ENCODE measurements at regions not wholly inside any gene's neighbourhood (a gene's known extent, or its start where the extent isn't known, plus 50 kb on each side); places are given as distances from the start of the nearest gene placed in this dataset.

GRCh38 chr3:56867671-56868070 lies 65.9 kb upstream of the ARHGEF3 start:
- Histone ChIP-seq H3K4me2 (replicated peaks; ENCODE audit: extremely low read depth, low read length, poor library complexity, severe bottlenecking) (no peak overlapping the region), H3K4me1 (ENCODE audit: control insufficient read depth in 1 of 2, insufficient read depth in 2 of 2, low read length in 2 of 2) (no peaks in the 10 kb centered on the region), H3K27ac (ENCODE audit: low read depth in 1 of 2, low read length in 2 of 2) (no peak overlapping the region), H3K36me3 (replicated peaks in 1 of 2; ENCODE audit: control insufficient read depth in 1 of 2, insufficient read depth in 2 of 2, low read length in 2 of 2) (no peaks in the 10 kb centered on the region), H3K4me3 (replicated peaks in 1 of 3; ENCODE audit: low read depth in 2 of 3, low read length in 3 of 3) (no peak overlapping the region), H3K9ac (ENCODE audit: insufficient read depth, low read length, poor library complexity, severe bottlenecking) (no peak overlapping the region), H4K20me1 (ENCODE audit: insufficient read depth, low read length) (no peaks in the 10 kb centered on the region), H3K27me3 (ENCODE audit: control insufficient read depth in 2 of 2, insufficient read depth in 2 of 2, low read length in 2 of 2) (no peaks in the 10 kb centered on the region), H2AFZ (ENCODE audit: insufficient read depth, low read depth, low read length, poor library complexity, severe bottlenecking) (no peak overlapping the region), H3K9me3 (replicated peaks in 1 of 2; ENCODE audit: control insufficient read depth in 1 of 2, insufficient read depth in 1 of 2, low read length in 2 of 2) (no peaks in the 10 kb centered on the region), H3K79me2 (ENCODE audit: insufficient read depth, low read length) (no peaks in the 10 kb centered on the region)
- peaks cover 0 to 1% (median 0%) of the 10 kb centered on the region in 7 donors for H3K9me3 Mint-ChIP-seq
- H3K4me3 Mint-ChIP-seq, result no peak overlapping the region
- no peak overlapping the region for H3K27ac Mint-ChIP-seq
- TF ChIP-seq CTCF (IDR thresholded peaks at IDR 0.05), result no peak
- H3K4me1 Mint-ChIP-seq, result peaks cover 4% of the 10 kb centered on the region
- 61% methylated on average over 4 of the region's 4 CpGs for WGBS (ENCODE audit: insufficient coverage)
- H3K36me3 Mint-ChIP-seq, result no peaks in the 10 kb centered on the region
- intact Hi-C loops (cut with micrococcal nuclease), result no loop called here
- peaks cover 2 to 4% (median 3%) of the 10 kb centered on the region in 3 donors for H3K27me3 Mint-ChIP-seq (ENCODE audit: low read depth in 3 of 3)
- no peak for DNase-seq

GRCh38 chr3:56864918-56865524 lies 63.3 kb upstream of the ARHGEF3 start:
- Histone ChIP-seq H3K27ac (ENCODE audit: low read depth in 1 of 2, low read length in 2 of 2) (no peak overlapping the region), H3K36me3 (replicated peaks in 1 of 2; ENCODE audit: control insufficient read depth in 1 of 2, insufficient read depth in 2 of 2, low read length in 2 of 2) (no peaks in the 10 kb centered on the region), H4K20me1 (ENCODE audit: insufficient read depth, low read length) (no peaks in the 10 kb centered on the region), H3K79me2 (ENCODE audit: insufficient read depth, low read length) (no peaks in the 10 kb centered on the region), H3K9ac (ENCODE audit: insufficient read depth, low read length, poor library complexity, severe bottlenecking) (no peak overlapping the region), H3K4me3 (replicated peaks in 1 of 3; ENCODE audit: low read depth in 2 of 3, low read length in 3 of 3) (no peak overlapping the region), H2AFZ (ENCODE audit: insufficient read depth, low read depth, low read length, poor library complexity, severe bottlenecking) (no peak overlapping the region), H3K27me3 (ENCODE audit: control insufficient read depth in 2 of 2, insufficient read depth in 2 of 2, low read length in 2 of 2) (no peaks in the 10 kb centered on the region), H3K9me3 (replicated peaks in 1 of 2; ENCODE audit: control insufficient read depth in 1 of 2, insufficient read depth in 1 of 2, low read length in 2 of 2) (no peaks in the 10 kb centered on the region), H3K4me2 (replicated peaks; ENCODE audit: extremely low read depth, low read length, poor library complexity, severe bottlenecking) (no peak overlapping the region), H3K4me1 (ENCODE audit: control insufficient read depth in 1 of 2, insufficient read depth in 2 of 2, low read length in 2 of 2) (no peaks in the 10 kb centered on the region)
- Mint-ChIP-seq H3K4me1 (peaks cover 4% of the 10 kb centered on the region), H3K27ac (no peak overlapping the region), H3K9me3 (peaks cover 0 to 1% (median 0%) of the 10 kb centered on the region in 7 donors), H3K4me3 (no peak overlapping the region), H3K36me3 (no peaks in the 10 kb centered on the region), H3K27me3 (ENCODE audit: low read depth in 3 of 3) (peaks cover 3 to 6% (median 4%) of the 10 kb centered on the region in 3 donors)
- TF ChIP-seq CTCF (IDR thresholded peaks at IDR 0.05), result no peak
- intact Hi-C loops (cut with micrococcal nuclease), result no loop called here
- DNase-seq, result no peak
- no CpG with 5 or more reads among the region's 6 CpGs for WGBS (ENCODE audit: insufficient coverage)
